Coronary artery (tissue), 2 donors: ENCODE measurements at regions not wholly inside any gene's neighbourhood (a gene's known extent, or its start where the extent isn't known, plus 50 kb on each side); places are given as distances from the start of the nearest gene placed in this dataset.
"Not testable (repeated sequence)": the region's sequence is repeated elsewhere in the genome, so short reads cannot be mapped to it uniquely, and the experiment has no call there.

Source experiments
- DNase-seq: peaks from one replicate; pipeline ENCODE4 v3.0.0-alpha.2; 2017; ENCODE audit warnings: low spot score
- H3K27ac ChIP-seq, 2 donors: fragments of 200-600 bp; sonication (generic); one replicate each; pipeline ENCODE4 v1.5.1; 2016 to 2019
- H3K4me3 ChIP-seq: fragments of 200-600 bp; sonication (generic); 2 replicates; pipeline ENCODE4 v1.5.1; 2016; ENCODE audit warnings: mild to moderate bottlenecking, moderate library complexity
- TF ChIP-seq, protein P1 (sequence below): fragments of 200-600 bp; sonication (generic); IDR thresholded peaks from one replicate; pipeline ENCODE4 v1.5.1; 2019; ENCODE audit warnings: antibody characterized with exemption

DNA sequence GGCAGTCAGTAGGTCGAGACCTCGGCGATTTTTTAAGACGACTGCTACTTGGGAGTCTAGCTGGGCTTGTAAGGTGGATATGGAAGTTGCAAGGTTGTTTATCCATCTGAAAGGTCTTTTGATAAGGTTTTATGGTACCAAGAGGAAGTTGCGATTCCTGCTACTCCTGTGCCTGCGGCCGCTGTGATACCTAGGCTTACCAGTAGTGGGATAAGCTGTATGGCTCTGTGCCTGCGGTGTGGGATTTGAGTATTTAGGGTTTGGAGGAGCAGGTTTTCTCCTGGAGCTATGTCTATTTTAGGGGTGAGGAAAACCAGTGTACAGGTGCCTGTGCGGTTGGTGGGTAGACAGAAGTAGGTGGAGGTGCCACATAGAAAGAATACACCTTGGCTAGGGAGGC, 1059.8 kb downstream of the SI start:
- DNase-seq: no peak
- TF ChIP-seq, protein P1, sequence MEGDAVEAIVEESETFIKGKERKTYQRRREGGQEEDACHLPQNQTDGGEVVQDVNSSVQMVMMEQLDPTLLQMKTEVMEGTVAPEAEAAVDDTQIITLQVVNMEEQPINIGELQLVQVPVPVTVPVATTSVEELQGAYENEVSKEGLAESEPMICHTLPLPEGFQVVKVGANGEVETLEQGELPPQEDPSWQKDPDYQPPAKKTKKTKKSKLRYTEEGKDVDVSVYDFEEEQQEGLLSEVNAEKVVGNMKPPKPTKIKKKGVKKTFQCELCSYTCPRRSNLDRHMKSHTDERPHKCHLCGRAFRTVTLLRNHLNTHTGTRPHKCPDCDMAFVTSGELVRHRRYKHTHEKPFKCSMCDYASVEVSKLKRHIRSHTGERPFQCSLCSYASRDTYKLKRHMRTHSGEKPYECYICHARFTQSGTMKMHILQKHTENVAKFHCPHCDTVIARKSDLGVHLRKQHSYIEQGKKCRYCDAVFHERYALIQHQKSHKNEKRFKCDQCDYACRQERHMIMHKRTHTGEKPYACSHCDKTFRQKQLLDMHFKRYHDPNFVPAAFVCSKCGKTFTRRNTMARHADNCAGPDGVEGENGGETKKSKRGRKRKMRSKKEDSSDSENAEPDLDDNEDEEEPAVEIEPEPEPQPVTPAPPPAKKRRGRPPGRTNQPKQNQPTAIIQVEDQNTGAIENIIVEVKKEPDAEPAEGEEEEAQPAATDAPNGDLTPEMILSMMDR: no peak
- Histone ChIP-seq H3K27ac (no peak overlapping the region), H3K4me3 (no peak overlapping the region)

GRCh38 chr3:164007765-164008164, 1070.5 kb downstream of the SI start:
- TF ChIP-seq, protein P1: no peak
- no peak for DNase-seq
- Histone ChIP-seq H3K4me3 (no peak overlapping the region), H3K27ac (no peak overlapping the region)

- DNase-seq: no peak
- TF ChIP-seq, protein P1: no peak
- H3K4me3 ChIP-seq: no peak overlapping the region
- H3K27ac ChIP-seq: no peak overlapping the region
Observed at GRCh38 chr3:164004205-164004604, 1074.1 kb downstream of the SI start.

DNA sequence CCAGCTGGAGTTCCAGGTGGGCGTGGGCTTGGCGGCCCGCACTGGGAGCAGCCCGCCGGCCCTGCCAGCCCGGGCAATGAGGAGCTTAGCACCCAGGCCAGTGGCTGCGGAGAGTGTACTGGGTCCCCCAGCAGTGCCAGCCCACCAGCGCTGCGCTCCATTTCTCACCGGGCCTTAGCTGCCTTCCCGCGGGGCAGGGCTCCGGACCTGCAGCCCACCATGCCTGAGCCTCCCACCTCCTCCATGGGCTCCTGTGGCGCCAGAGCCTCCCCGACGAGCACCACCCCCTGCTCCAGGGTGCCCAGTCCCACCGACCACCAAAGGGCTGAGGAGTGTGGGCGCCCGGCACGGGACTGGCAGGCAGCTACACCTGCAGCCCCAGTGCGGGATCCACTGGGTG, 1075.3 kb downstream of the SI start:
- not testable (repeated sequence) for DNase-seq, H3K4me3 ChIP-seq, H3K27ac ChIP-seq

DNA sequence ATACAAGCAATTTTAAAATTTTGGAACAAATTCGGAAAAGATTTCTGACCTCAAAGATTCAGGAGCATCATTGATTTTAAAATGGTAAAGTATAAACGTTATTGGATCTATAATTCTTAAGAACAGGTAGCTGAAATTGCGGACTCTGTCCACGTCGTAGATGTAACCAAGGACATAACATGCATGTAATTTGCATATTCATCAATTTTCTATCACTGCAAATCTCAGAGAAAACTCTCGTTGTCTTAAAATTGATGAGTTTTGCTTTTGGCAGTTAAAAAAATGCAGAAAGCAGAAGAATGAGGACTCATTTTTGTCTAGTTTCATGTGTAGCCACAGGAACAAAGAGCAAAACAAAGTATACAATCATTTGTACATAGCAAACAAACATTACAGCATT, 1094.4 kb downstream of the SI start:
- H3K4me3 ChIP-seq: no peak overlapping the region

DNA sequence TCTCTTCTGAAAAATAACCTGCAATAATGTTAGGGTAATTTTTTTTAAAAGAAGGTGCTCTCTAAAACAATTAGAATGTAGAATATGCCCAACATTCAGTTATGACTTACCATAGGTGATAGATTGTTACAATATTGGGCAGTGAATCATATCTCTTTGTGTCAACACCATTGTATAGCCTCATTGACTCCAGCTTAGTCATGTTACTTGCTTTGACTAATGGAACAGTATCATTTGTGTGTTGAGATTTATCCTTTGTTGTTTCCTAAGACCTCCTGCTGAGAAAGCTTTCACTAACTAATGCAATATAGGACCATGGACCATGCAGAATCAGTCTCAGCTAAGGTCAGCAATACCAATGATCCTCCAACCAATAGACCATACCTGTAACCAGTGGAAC, 1106.4 kb downstream of the SI start:
- TF ChIP-seq, protein P1: no peak
- Histone ChIP-seq H3K4me3 (no peak overlapping the region), H3K27ac (no peak overlapping the region)
- no peak for DNase-seq

More for the DNA sequence above, 1094.4 kb downstream of the SI start:
- no peak overlapping the region for H3K27ac ChIP-seq
- no peak for DNase-seq
- TF ChIP-seq, protein P1: no peak

GRCh38 chr3:163957072-163957471, 1121.2 kb downstream of the SI start:
- DNase-seq: no peak
- Histone ChIP-seq H3K4me3 (no peak overlapping the region), H3K27ac (no peak overlapping the region)
- TF ChIP-seq, protein P1: no peak

DNA sequence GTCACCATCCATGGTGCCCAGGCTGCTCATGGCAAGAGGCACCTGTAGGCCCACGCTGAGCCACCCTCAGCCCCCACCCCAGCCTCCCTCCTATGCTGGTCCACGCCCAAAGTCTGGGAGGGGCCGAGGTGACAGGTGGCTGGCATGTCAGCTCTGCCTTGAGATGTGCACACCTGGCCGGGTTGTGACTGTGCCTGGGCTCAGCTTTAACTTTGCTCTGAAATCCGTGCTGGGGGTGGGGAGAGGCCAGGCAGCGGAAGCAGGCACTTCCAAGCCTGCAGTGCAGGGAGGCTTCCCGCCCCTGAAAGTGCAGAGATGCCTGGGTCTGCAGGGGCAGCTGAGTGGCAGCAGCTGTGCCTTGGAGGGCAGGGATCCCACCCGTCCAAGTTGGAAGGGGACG, 1124.8 kb downstream of the SI start:
- Histone ChIP-seq H3K27ac (no peak overlapping the region), H3K4me3 (no peak overlapping the region)
- no peak for DNase-seq
- TF ChIP-seq, protein P1: no peak
